ENCODE measurements at regions not wholly inside any gene's neighbourhood (a gene's known extent, or its start where the extent isn't known, plus 50 kb on each side); places are given as distances from the start of the nearest gene placed in this dataset.
"Not testable (repeated sequence)": the region's sequence is repeated elsewhere in the genome, so short reads cannot be mapped to it uniquely, and the experiment has no call there.

- not testable (repeated sequence) for TF ChIP-seq CTCF (conservative IDR thresholded peaks at IDR 0.05; ENCODE audit: low read depth, low read length); EZH2 (IDR thresholded peaks at IDR 0.05; ENCODE audit: borderline replicate concordance, low read depth, low read length, poor library complexity, severe bottlenecking)
These were observed 105.8 kb upstream of the NBPF19 start for GRCh38 chr1:149369081-149369480.
